ENCODE measurements at regions not wholly inside any gene's neighbourhood (a gene's known extent, or its start where the extent isn't known, plus 50 kb on each side); places are given as distances from the start of the nearest gene placed in this dataset.

GRCh38 chr12:47400266-47400665, 305.6 kb downstream of the RPAP3 start:
- TF ChIP-seq POLR2A (IDR thresholded peaks at IDR 0.05; ENCODE audit: low read depth, low read length), result no peak
- TF ChIP-seq POU2F2 (IDR thresholded peaks at IDR 0.05; ENCODE audit: low read depth, low read length), result no peak
